Adrenal gland (tissue), 9 donors: ENCODE measurements at regions not wholly inside any gene's neighbourhood (a gene's known extent, or its start where the extent isn't known, plus 50 kb on each side); places are given as distances from the start of the nearest gene placed in this dataset.

ENCODE experiments used
- DNase-seq, 7 donors: peaks; one replicate each; pipeline ENCODE4 v3.0.0-alpha.2; 2019 to 2020
- H3K27ac ChIP-seq, 5 donors: fragments of 200-600 bp; sonication (generic) in 4 of 5; 1 replicate in 3 of 5; 2 replicates in 2 of 5; pipeline versions ENCODE4 v1.5.1 to v1.8.0; 2016 to 2020; ENCODE audit warnings: mild to moderate bottlenecking in 1 of 5
- H3K27me3 ChIP-seq: fragments of 200-600 bp; 2 replicates; pipeline ENCODE4 v1.8.0; 2021
- H3K36me3 ChIP-seq, 2 donors: fragments of 200-600 bp; replicated peaks in 1 of 2; 1 replicate in 1 of 2; 2 replicates in 1 of 2; pipeline versions ENCODE4 v1.5.1 to v1.8.0; 2018 to 2022
- H3K4me1 ChIP-seq, 2 donors: fragments of 200-600 bp; replicated peaks in 1 of 2; 1 replicate in 1 of 2; 2 replicates in 1 of 2; pipeline versions ENCODE4 v1.5.1 to v1.8.0; 2018 to 2021
- H3K4me3 ChIP-seq, 4 donors: fragments of 200-600 bp; sonication (generic) in 3 of 4; one replicate each; pipeline ENCODE4 v1.5.1; 2016 to 2018
- H3K9me3 ChIP-seq, 3 donors: fragments of 200-600 bp; sonication (generic) in 1 of 3; replicated peaks in 1 of 3; 1 replicate in 2 of 3; 2 replicates in 1 of 3; pipeline versions ENCODE4 v1.5.1 to v1.8.0; 2016 to 2021
- POLR2A ChIP-seq, 2 donors: fragments of 450-650 bp; IDR thresholded peaks; one replicate each; pipeline ENCODE4 v1.6.1; 2017; ENCODE audit warnings: antibody characterized with exemption in 2 of 2, mild to moderate bottlenecking in 2 of 2, moderate library complexity in 1 of 2
- WGBS, 4 donors: extraction: QIAGEN DNeasy Blood & Tissue Kit in 2 of 4; methylation state at CpG; one replicate each; pipeline versions ENCODE4 v1.1.5 to v1.1.7; 2013 to 2017; 5-methylcytosine and 5-hydroxymethylcytosine counted together
- intact Hi-C, 2 donors: fragments of 100-400 bp; cut with DNase I; formaldehyde crosslinking; loops; one replicate each; pipeline versions ENCODE4 v1.14.1 to v1.15.0; 2022 to 2023
- TF ChIP-seq, protein P1 (sequence below), 6 experiments: fragments of 450-650 bp in 4 of 6; fragments of 200-600 bp in 2 of 6; sonication (generic) in 1 of 6; IDR thresholded peaks; 1 replicate in 5 of 6; 2 replicates in 1 of 6; pipeline versions ENCODE4 v1.5.1 to v1.8.0; 2016 to 2021; ENCODE audit warnings: antibody characterized with exemption in 6 of 6, mild to moderate bottlenecking in 2 of 6, moderate library complexity in 1 of 6
- donor health status: healthy with polysubstance abuse.
- donor health status: Bipolar disorder and iron deficiency.
- donor health status: DM: yes; HTN: yes; CAD: no.
- donor health status: DM: no; HTN: no; CAD: no.
- donor health status: DM: no; HTN: no; CAD: no.

DNA sequence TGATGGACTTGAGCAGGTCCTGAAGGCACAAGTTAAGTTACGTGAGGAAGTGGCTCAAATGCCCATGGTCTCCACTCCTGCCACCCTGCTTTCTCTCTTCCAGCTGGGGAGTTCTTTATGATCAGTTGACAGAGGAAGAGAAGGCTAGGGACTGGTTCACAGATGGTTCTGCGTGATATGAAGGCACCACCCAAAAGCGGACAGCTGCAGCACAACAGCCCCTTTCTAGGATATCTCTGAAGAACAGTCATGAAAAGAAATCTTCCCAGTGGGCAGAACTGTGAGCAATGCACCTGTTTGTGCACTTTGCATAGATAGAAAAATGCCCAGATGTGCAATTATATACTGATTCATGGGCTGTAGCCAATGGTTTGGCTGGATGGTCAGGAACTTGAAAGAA is 162.4 kb upstream of the FSCB start:
- Histone ChIP-seq H3K9me3 (no peaks in the 10 kb centered on the region), H3K4me3 (no peak overlapping the region), H3K27me3 (no peaks in the 10 kb centered on the region), H3K36me3 (no peaks in the 10 kb centered on the region), H3K27ac (no peak overlapping the region), H3K4me1 (no peaks in the 10 kb centered on the region)
- no peak for TF ChIP-seq POLR2A (IDR thresholded peaks at IDR 0.05)
- TF ChIP-seq, protein P1, sequence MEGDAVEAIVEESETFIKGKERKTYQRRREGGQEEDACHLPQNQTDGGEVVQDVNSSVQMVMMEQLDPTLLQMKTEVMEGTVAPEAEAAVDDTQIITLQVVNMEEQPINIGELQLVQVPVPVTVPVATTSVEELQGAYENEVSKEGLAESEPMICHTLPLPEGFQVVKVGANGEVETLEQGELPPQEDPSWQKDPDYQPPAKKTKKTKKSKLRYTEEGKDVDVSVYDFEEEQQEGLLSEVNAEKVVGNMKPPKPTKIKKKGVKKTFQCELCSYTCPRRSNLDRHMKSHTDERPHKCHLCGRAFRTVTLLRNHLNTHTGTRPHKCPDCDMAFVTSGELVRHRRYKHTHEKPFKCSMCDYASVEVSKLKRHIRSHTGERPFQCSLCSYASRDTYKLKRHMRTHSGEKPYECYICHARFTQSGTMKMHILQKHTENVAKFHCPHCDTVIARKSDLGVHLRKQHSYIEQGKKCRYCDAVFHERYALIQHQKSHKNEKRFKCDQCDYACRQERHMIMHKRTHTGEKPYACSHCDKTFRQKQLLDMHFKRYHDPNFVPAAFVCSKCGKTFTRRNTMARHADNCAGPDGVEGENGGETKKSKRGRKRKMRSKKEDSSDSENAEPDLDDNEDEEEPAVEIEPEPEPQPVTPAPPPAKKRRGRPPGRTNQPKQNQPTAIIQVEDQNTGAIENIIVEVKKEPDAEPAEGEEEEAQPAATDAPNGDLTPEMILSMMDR (IDR thresholded peaks at IDR 0.05): no peak
- no peak for DNase-seq
- intact Hi-C loops: no loop called here
- WGBS, 4 donors: 91 to 100% (median 97%) methylated on average over 3 of the region's 3 CpGs

DNA sequence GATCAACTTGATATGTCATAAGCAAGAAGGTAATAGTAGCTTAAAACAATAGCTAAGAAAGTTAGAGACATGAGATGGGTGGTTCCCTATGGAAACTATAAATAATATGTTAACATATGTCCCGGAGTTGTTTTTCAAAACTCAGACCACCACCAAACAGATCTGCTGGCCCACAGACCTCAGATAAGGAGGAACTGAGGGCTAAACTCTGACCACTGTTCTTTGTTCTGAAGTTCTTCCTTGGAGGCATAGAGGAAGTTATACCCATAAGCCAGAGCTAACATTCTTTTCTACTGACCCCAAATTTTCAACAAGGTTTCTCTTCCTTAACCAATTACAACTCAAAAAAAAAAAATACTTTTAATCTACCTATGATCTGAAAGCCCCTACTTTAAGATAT is 156.1 kb upstream of the FSCB start:
- WGBS, 4 donors: 51 to 63% (median 57%) methylated on average over 1 of the region's 1 CpG
- Histone ChIP-seq H3K4me1 (no peaks in the 10 kb centered on the region), H3K9me3 (no peaks in the 10 kb centered on the region), H3K4me3 (no peak overlapping the region), H3K27me3 (no peaks in the 10 kb centered on the region), H3K27ac (no peak overlapping the region), H3K36me3 (no peaks in the 10 kb centered on the region)
- intact Hi-C loops: no loop called here
- no peak for DNase-seq
- TF ChIP-seq, protein P1 (IDR thresholded peaks at IDR 0.05): no peak
- no peak for TF ChIP-seq POLR2A (IDR thresholded peaks at IDR 0.05)

DNA sequence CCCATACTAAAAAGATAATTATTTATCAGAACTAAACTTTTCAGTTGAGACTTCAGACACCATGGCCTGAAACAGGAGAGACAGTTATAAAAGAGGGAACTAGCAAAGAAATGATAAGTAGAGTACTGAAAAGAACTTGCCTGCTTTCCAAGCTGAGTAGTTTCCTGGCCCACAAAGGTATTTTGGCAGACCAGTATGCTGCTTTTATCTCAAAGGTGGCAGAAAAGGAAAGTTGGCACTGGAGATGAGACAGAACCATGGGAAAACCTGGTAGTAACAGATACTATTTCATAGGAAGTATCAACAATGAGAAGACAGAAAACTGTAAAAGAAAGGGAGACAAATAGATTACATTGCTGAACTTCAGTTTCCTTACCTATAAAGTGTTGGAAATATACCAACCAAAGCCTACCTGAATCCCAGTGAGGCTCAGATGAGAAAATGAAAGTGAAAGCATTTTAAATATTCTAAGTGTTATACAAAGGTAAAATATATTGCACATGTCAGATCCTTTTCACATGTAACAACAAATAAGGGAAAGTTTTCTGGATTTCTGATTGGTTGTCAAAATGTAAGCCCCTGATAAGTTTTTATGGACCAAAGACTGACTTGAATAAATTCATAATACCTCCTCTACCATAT is 155.3 kb upstream of the FSCB start:
- no peaks in the 10 kb centered on the region for H3K4me1 ChIP-seq
- intact Hi-C loops: no loop called here
- no peak overlapping the region for H3K27ac ChIP-seq
- TF ChIP-seq POLR2A (IDR thresholded peaks at IDR 0.05): no peak
- TF ChIP-seq, protein P1 (IDR thresholded peaks at IDR 0.05): no peak
- H3K36me3 ChIP-seq: no peaks in the 10 kb centered on the region
- H3K4me3 ChIP-seq: no peak overlapping the region
- H3K27me3 ChIP-seq: no peaks in the 10 kb centered on the region
- no peak for DNase-seq
- no peaks in the 10 kb centered on the region for H3K9me3 ChIP-seq

DNA sequence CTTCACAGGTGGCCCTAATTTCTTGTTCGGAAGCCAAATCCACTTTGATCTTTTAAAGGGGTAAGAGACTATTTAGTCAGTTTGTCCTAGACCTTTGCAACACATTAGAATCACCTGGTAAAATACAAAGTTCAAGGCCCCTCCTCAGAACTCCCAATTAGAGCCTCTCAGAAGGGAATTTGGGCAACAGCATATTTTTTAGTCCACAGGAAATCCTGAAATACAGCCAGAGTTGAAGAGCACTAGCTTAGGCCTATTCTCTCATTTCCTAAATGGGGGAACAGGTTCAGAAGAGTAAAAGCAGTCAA is 151.3 kb upstream of the FSCB start:
- 48 to 81% (median 59%) methylated on average over 1 of the region's 1 CpG for WGBS, 4 donors
- H3K9me3 ChIP-seq: no peaks in the 10 kb centered on the region
- no peak overlapping the region for H3K27ac ChIP-seq
- no peaks in the 10 kb centered on the region for H3K4me1 ChIP-seq
- H3K4me3 ChIP-seq: no peak overlapping the region
- intact Hi-C loops: no loop called here
- no peak for DNase-seq
- TF ChIP-seq, protein P1 (IDR thresholded peaks at IDR 0.05): no peak
- no peak for TF ChIP-seq POLR2A (IDR thresholded peaks at IDR 0.05)
- no peaks in the 10 kb centered on the region for H3K27me3 ChIP-seq
- no peaks in the 10 kb centered on the region for H3K36me3 ChIP-seq
